Tibial nerve (tissue), 4 donors: ENCODE measurements at regions not wholly inside any gene's neighbourhood (a gene's known extent, or its start where the extent isn't known, plus 50 kb on each side); places are given as distances from the start of the nearest gene placed in this dataset.

ENCODE experiments used
- EP300 ChIP-seq, 2 donors: sonication (generic); formaldehyde crosslinking; IDR thresholded peaks; one replicate each; pipeline ENCODE4 v1.6.1; 2017; ENCODE audit warnings: antibody characterized with exemption in 2 of 2, mild to moderate bottlenecking in 1 of 2
- POLR2A ChIP-seq, 2 donors: fragments of 450-650 bp; IDR thresholded peaks; one replicate each; pipeline ENCODE4 v1.6.1; 2017; ENCODE audit warnings: antibody characterized with exemption in 2 of 2, mild to moderate bottlenecking in 2 of 2, moderate library complexity in 2 of 2
- TF ChIP-seq, protein P1 (sequence below), 5 experiments: fragments of 200-600 bp in 3 of 5; fragments of 450-650 bp in 2 of 5; sonication (generic) in 3 of 5; IDR thresholded peaks; one replicate each; pipeline ENCODE4 v1.5.1; 2016 to 2019; ENCODE audit warnings: antibody characterized with exemption in 5 of 5, mild to moderate bottlenecking in 3 of 5, moderate library complexity in 2 of 5

DNA sequence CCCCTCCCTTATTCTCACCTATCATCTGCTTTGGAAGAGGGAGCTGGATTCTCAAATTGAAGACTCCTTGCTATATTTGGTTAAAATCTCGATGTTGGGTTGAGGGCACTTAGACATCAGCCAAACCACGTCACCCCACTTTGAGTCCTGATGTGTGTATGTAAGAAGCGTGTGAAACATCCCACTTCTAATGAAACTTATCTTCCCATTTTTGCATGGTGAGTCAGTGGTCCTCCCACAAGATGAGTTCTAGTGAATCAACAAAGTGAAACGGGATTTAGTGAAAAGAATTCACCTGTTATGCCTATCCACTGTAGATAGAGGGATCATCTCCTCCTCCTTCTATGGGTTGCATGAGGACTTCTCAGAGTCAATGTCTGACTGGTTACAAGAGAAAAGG lies 51.4 kb upstream of the SPRED2 start:
- TF ChIP-seq, protein P1, sequence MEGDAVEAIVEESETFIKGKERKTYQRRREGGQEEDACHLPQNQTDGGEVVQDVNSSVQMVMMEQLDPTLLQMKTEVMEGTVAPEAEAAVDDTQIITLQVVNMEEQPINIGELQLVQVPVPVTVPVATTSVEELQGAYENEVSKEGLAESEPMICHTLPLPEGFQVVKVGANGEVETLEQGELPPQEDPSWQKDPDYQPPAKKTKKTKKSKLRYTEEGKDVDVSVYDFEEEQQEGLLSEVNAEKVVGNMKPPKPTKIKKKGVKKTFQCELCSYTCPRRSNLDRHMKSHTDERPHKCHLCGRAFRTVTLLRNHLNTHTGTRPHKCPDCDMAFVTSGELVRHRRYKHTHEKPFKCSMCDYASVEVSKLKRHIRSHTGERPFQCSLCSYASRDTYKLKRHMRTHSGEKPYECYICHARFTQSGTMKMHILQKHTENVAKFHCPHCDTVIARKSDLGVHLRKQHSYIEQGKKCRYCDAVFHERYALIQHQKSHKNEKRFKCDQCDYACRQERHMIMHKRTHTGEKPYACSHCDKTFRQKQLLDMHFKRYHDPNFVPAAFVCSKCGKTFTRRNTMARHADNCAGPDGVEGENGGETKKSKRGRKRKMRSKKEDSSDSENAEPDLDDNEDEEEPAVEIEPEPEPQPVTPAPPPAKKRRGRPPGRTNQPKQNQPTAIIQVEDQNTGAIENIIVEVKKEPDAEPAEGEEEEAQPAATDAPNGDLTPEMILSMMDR (IDR thresholded peaks at IDR 0.05) = no peak
- TF ChIP-seq POLR2A (IDR thresholded peaks at IDR 0.05) (no peak), EP300 (IDR thresholded peaks at IDR 0.05) (no peak)
